ENCODE measurements at regions not wholly inside any gene's neighbourhood (a gene's known extent, or its start where the extent isn't known, plus 50 kb on each side); places are given as distances from the start of the nearest gene placed in this dataset.

DNA sequence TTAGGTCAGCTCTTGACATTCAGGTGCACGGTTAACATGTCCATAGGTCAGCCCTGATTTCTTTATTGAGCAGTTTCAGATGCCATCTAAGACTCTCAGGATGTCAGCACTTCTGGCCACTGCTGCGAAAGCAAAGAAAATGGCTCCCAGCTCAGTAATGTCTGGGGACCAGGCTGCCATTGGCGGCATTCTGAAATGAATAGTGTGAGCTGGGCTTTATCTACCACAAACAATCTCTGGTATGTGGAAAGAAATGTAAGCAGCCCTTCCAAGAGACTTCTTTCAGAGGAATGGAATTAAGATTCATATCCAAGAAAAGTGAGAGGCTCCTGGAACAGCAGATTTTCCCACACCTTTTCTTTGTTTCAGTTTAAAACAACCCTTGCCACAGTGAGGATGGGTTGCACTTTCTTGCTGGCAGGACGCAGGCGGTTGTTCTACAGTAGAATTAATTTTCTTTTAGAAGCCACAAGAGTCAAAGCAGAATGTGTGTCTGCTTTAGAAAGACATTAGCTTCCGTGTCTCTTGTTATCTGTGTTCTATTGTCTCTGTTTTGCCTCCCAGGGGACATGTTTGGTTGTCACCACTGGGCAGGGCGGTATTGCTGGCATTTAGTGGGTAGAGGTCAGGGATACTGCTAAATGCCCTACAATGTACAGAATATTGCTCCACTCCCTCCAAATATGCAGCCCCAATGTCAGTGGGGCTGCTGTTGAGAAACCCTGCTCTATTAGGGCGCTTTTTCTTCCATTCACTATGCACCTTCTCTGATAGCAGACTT lies 149.9 kb upstream of the ANKH start:
- peak; percentile 59 for DNase-seq (ENCODE audit: low read depth)
- peak overlapping the region; percentile 4 for H3K4me3 ChIP-seq (ENCODE audit: control insufficient read depth, low read depth, low read length)
- TF ChIP-seq, protein P1, sequence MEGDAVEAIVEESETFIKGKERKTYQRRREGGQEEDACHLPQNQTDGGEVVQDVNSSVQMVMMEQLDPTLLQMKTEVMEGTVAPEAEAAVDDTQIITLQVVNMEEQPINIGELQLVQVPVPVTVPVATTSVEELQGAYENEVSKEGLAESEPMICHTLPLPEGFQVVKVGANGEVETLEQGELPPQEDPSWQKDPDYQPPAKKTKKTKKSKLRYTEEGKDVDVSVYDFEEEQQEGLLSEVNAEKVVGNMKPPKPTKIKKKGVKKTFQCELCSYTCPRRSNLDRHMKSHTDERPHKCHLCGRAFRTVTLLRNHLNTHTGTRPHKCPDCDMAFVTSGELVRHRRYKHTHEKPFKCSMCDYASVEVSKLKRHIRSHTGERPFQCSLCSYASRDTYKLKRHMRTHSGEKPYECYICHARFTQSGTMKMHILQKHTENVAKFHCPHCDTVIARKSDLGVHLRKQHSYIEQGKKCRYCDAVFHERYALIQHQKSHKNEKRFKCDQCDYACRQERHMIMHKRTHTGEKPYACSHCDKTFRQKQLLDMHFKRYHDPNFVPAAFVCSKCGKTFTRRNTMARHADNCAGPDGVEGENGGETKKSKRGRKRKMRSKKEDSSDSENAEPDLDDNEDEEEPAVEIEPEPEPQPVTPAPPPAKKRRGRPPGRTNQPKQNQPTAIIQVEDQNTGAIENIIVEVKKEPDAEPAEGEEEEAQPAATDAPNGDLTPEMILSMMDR (IDR thresholded peaks at IDR 0.05; ENCODE audit: control insufficient read depth, insufficient read depth, low read depth, low read length, missing control alignments): no peak

GRCh38 chr5:15020736-15021135 lies 149.2 kb upstream of the ANKH start:
- no peak overlapping the region for H3K4me3 ChIP-seq (ENCODE audit: control insufficient read depth, low read depth, low read length)
- TF ChIP-seq, protein P1 (IDR thresholded peaks at IDR 0.05; ENCODE audit: control insufficient read depth, insufficient read depth, low read depth, low read length, missing control alignments): no peak
- DNase-seq (ENCODE audit: low read depth): no peak

- no peak overlapping the region for H3K4me3 ChIP-seq (ENCODE audit: control insufficient read depth, low read depth, low read length)
- TF ChIP-seq, protein P1 (IDR thresholded peaks at IDR 0.05; ENCODE audit: control insufficient read depth, insufficient read depth, low read depth, low read length, missing control alignments): no peak
- no peak for DNase-seq (ENCODE audit: low read depth)
These were observed 143.2 kb upstream of the ANKH start for GRCh38 chr5:15014809-15015208.

DNA sequence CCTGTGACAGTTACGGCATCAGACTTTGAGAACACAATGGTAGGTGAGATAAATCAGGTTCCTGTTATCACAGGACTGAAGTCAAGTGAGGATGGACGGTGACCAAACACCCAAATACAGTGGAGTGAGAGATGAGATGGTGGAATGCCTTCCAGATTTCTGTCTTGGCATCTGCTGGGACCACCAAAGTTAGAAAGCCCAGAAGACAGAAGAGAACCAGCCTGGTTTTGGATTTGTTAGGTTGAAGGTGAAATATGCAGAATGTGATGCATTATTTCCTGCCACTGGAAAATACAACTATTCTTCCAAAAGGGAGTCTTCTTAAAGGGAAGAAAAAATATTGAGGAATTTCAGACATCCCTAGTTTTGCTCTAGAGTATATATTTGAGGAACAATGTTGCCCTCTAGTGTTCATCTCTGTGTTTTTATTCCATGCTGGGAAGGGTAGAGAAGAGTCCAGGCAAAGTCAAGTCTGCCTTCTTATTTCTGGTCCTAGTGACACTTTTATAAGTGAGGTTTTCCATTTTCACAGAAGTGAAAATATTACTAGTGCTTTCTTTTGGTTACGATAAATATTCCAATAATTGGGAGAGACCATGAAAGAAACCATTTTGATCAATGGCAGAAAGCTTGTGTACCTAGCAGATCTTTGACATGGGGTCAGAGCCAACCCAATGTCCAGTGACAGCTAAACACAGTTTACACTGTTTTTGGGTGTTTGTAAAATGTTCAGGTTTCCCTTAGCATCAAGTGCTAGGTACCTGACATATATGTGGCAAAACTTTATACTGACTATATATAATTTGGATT lies 142.3 kb upstream of the ANKH start:
- TF ChIP-seq, protein P1 (IDR thresholded peaks at IDR 0.05; ENCODE audit: control insufficient read depth, insufficient read depth, low read depth, low read length, missing control alignments): peak; percentile 54
- H3K4me3 ChIP-seq (ENCODE audit: control insufficient read depth, low read depth, low read length): no peak overlapping the region
- DNase-seq (ENCODE audit: low read depth): peak; percentile 52

DNA sequence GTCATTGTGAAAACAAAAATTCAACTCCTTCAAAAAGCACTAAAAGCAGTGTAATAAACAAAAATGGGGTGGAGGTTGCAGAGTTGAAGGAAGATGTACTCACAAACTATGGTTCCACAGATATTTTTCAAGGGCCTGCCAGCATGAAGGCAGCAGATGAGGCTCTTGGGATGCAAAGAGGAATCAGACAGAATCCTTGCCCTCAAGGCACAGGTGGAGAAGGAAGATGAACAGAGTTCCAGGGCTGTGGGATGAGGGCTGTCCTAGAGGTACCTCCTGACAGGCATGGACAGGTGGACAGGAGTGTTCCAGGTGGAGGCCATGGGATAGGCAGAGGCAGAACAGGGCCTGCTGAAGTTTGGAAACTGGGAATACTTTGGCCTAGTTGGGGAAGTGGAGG lies 140.5 kb upstream of the ANKH start:
- no peak overlapping the region for H3K4me3 ChIP-seq (ENCODE audit: control insufficient read depth, low read depth, low read length)
- TF ChIP-seq, protein P1 (IDR thresholded peaks at IDR 0.05; ENCODE audit: control insufficient read depth, insufficient read depth, low read depth, low read length, missing control alignments): no peak

GRCh38 chr5:15010936-15011335 lies 139.4 kb upstream of the ANKH start:
- no peak for DNase-seq (ENCODE audit: low read depth)
- no peak overlapping the region for H3K4me3 ChIP-seq (ENCODE audit: control insufficient read depth, low read depth, low read length)
- TF ChIP-seq, protein P1 (IDR thresholded peaks at IDR 0.05; ENCODE audit: control insufficient read depth, insufficient read depth, low read depth, low read length, missing control alignments): no peak

More for the DNA sequence above, 140.5 kb upstream of the ANKH start:
- no peak for DNase-seq (ENCODE audit: low read depth)

Data from AG09309 (cell line).